Keratinocyte (primary cell): ENCODE measurements at regions not wholly inside any gene's neighbourhood (a gene's known extent, or its start where the extent isn't known, plus 50 kb on each side); places are given as distances from the start of the nearest gene placed in this dataset.

Source experiments
- DNase-seq: peaks from one replicate; pipeline ENCODE4 v3.0.0-alpha.2; 2011; ENCODE audit warnings: low read depth, missing footprints, low spot score
- FAIRE-seq: peaks from 2 replicates; lab custom pipeline; 2011; peaks lifted over from hg19 to GRCh38; lab: Jason Lieb, UNC
- H2AFZ ChIP-seq: 2 replicates; pipeline ENCODE4 v1.6.0; 2012; ENCODE audit warnings: low read length, control low read depth, inconsistent platforms; ENCODE audit not compliant: control insufficient read depth
- H3K27ac ChIP-seq: 2 replicates; pipeline ENCODE4 v1.5.1; 2011; ENCODE audit warnings: low read length; ENCODE audit not compliant: control insufficient read depth, insufficient read depth
- H3K27me3 ChIP-seq: 3 replicates; pipeline ENCODE4 v1.6.0; 2011; ENCODE audit warnings: low read length; ENCODE audit not compliant: control insufficient read depth, insufficient read depth; ENCODE audit errors: extremely low read depth
- H3K36me3 ChIP-seq, 2 experiments: 2 replicates in 1 of 2; 3 replicates in 1 of 2; pipeline ENCODE4 v1.5.1; 2011; ENCODE audit warnings: low read length in 2 of 2, mild to moderate bottlenecking in 1 of 2; ENCODE audit not compliant: control insufficient read depth in 2 of 2, insufficient read depth in 2 of 2; ENCODE audit errors: extremely low read depth in 1 of 2
- H3K4me1 ChIP-seq: 3 replicates; pipeline ENCODE4 v1.5.1; 2011; ENCODE audit warnings: low read length; ENCODE audit not compliant: control insufficient read depth, insufficient read depth; ENCODE audit errors: extremely low read depth
- H3K4me2 ChIP-seq: 3 replicates; pipeline ENCODE4 v1.6.0; 2011; ENCODE audit warnings: low read depth, low read length; ENCODE audit not compliant: control insufficient read depth, insufficient read depth; ENCODE audit errors: extremely low read depth
- H3K4me3 ChIP-seq, 3 experiments: fragments of 200-600 bp in 1 of 3; sonication (generic) in 1 of 3; 2 replicates in 2 of 3; 3 replicates in 1 of 3; pipeline ENCODE4 v1.5.1; 2011 to 2016; ENCODE audit warnings: low read length in 3 of 3, mild to moderate bottlenecking in 3 of 3, control low read depth in 2 of 3, inconsistent platforms in 1 of 3, low read depth in 1 of 3, mixed read lengths in 1 of 3, mixed run types in 1 of 3, moderate library complexity in 1 of 3; ENCODE audit not compliant: control insufficient read depth in 2 of 3, insufficient read depth in 2 of 3; ENCODE audit errors: extremely low read depth in 1 of 3
- H3K79me2 ChIP-seq: 2 replicates; pipeline ENCODE4 v1.6.0; 2012; ENCODE audit warnings: low read length; ENCODE audit not compliant: control insufficient read depth, insufficient read depth
- H3K9ac ChIP-seq: 3 replicates; pipeline ENCODE4 v1.6.0; 2011; ENCODE audit warnings: low read length; ENCODE audit not compliant: control insufficient read depth, insufficient read depth; ENCODE audit errors: extremely low read depth
- H3K9me1 ChIP-seq: 3 replicates; pipeline ENCODE4 v1.6.0; 2011; ENCODE audit warnings: low read length; ENCODE audit not compliant: control insufficient read depth, insufficient read depth; ENCODE audit errors: extremely low read depth
- H3K9me3 ChIP-seq: 2 replicates; pipeline ENCODE4 v1.5.1; 2012; ENCODE audit warnings: low read depth, low read length; ENCODE audit not compliant: control insufficient read depth
- H4K20me1 ChIP-seq: 3 replicates; pipeline ENCODE4 v1.6.0; 2011; ENCODE audit warnings: low read length; ENCODE audit not compliant: control insufficient read depth, insufficient read depth; ENCODE audit errors: extremely low read depth
- CTCF ChIP-seq, 3 experiments: IDR thresholded peaks in 1 of 3; conservative IDR thresholded peaks in 1 of 3; optimal IDR thresholded peaks in 1 of 3; 2 replicates in 2 of 3; 3 replicates in 1 of 3; pipeline versions ENCODE3 to v1.5.1; 2011; ENCODE audit warnings: low read length in 3 of 3, mild to moderate bottlenecking in 3 of 3, moderate library complexity in 2 of 3, control low read depth in 1 of 3, inconsistent platforms in 1 of 3; ENCODE audit not compliant: insufficient read depth in 2 of 3; ENCODE audit errors: extremely low read depth in 1 of 3
- EZH2 ChIP-seq: IDR thresholded peaks from one replicate; pipeline ENCODE4 v1.6.1; 2012; ENCODE audit warnings: inconsistent platforms, mild to moderate bottlenecking, low read length, moderate library complexity
- dilution Hi-C: fragments of 300-500 bp; cut with MboI; formaldehyde crosslinking; loops from one replicate; pipeline ENCODE4 v1.7.0; 2020; ENCODE audit warnings: low sequenced_read_pairs; ENCODE audit not compliant: extremely low pct_ligation_motif_present

GRCh38 chr15:29900237-29901189 lies 78.2 kb upstream of the TJP1 start:
- dilution Hi-C loops: no loop called here
- Histone ChIP-seq H3K79me2 (no peaks in the 10 kb centered on the region), H3K36me3 (no peaks in the 10 kb centered on the region), H2AFZ (no peak overlapping the region), H3K27ac (no peak overlapping the region), H3K4me2 (no peak overlapping the region), H3K4me3 (no peak overlapping the region), H4K20me1 (no peaks in the 10 kb centered on the region), H3K9ac (no peak overlapping the region), H3K9me3 (no peaks in the 10 kb centered on the region), H3K4me1 (peaks cover 9% of the 10 kb centered on the region), H3K27me3 (no peaks in the 10 kb centered on the region), H3K9me1 (no peaks in the 10 kb centered on the region)
- TF ChIP-seq CTCF (optimal IDR thresholded peaks at IDR 0.05 in 1 of 3, IDR thresholded peaks at IDR 0.05 in 1 of 3, conservative IDR thresholded peaks at IDR 0.05 in 1 of 3; ENCODE audit: extremely low read depth in 1 of 3, insufficient read depth in 2 of 3, low read length in 3 of 3) (no peak), EZH2 (no peak)
- DNase-seq: no peak
- peak; percentile 77 for FAIRE-seq

GRCh38 chr15:29896062-29896461 lies 73.8 kb upstream of the TJP1 start:
- DNase-seq (no peak), FAIRE-seq (no peak)
- H3K9me3 ChIP-seq: no peaks in the 10 kb centered on the region
- peaks cover 9% of the 10 kb centered on the region for H3K4me1 ChIP-seq
- no peaks in the 10 kb centered on the region for H3K9me1 ChIP-seq
- H3K27me3 ChIP-seq: no peaks in the 10 kb centered on the region
- no peaks in the 10 kb centered on the region for H3K36me3 ChIP-seq
- dilution Hi-C loops: no loop called here
- TF ChIP-seq CTCF (optimal IDR thresholded peaks at IDR 0.05 in 1 of 3, IDR thresholded peaks at IDR 0.05 in 1 of 3, conservative IDR thresholded peaks at IDR 0.05 in 1 of 3; ENCODE audit: extremely low read depth in 1 of 3, insufficient read depth in 2 of 3, low read length in 3 of 3) (no peak), EZH2 (no peak)
- no peaks in the 10 kb centered on the region for H4K20me1 ChIP-seq
- H3K27ac ChIP-seq: no peak overlapping the region
- no peaks in the 10 kb centered on the region for H3K79me2 ChIP-seq
- H3K4me2 ChIP-seq: no peak overlapping the region
- no peak overlapping the region for H2AFZ ChIP-seq
- H3K9ac ChIP-seq: no peak overlapping the region
- no peak overlapping the region for H3K4me3 ChIP-seq
